Hepatocyte (in vitro differentiated cells): ENCODE measurements at regions not wholly inside any gene's neighbourhood (a gene's known extent, or its start where the extent isn't known, plus 50 kb on each side); places are given as distances from the start of the nearest gene placed in this dataset.

ENCODE experiments used
- CTCF ChIP-seq: fragments of 200-600 bp; sonication (generic); IDR thresholded peaks from 2 replicates; pipeline ENCODE4 v1.5.1; 2016; ENCODE audit warnings: antibody characterized with exemption, mild to moderate bottlenecking; ENCODE audit not compliant: poor library complexity
- EZH2phosphoT487 ChIP-seq: fragments of 200-600 bp; sonication (generic); IDR thresholded peaks from one replicate; pipeline ENCODE4 v1.6.1; 2018; ENCODE audit warnings: antibody characterized with exemption, mild to moderate bottlenecking, low read depth, moderate library complexity; ENCODE audit not compliant: unreplicated experiment, severe bottlenecking

GRCh38 chrX:21319323-21319722 lies 54.9 kb upstream of the CNKSR2 start:
- no peak for TF ChIP-seq CTCF
- TF ChIP-seq EZH2phosphoT487 = no peak
